ENCODE measurements at regions not wholly inside any gene's neighbourhood (a gene's known extent, or its start where the extent isn't known, plus 50 kb on each side); places are given as distances from the start of the nearest gene placed in this dataset.

- TF ChIP-seq CTCF (IDR thresholded peaks at IDR 0.05) (no peak), POLR2A (IDR thresholded peaks at IDR 0.05) (no peak)
Observed at GRCh38 chr13:104365430-104365829, 1299.2 kb upstream of the SLC10A2 start.
